HG02870 (cell line): ENCODE measurements at regions not wholly inside any gene's neighbourhood (a gene's known extent, or its start where the extent isn't known, plus 50 kb on each side); places are given as distances from the start of the nearest gene placed in this dataset.

Experiments
- ATAC-seq: cut with Tn5 transposase; IDR thresholded peaks from one replicate; pipeline ENCODE4 v1.9.1; 2021; ENCODE audit warnings: mild to moderate bottlenecking, moderate library complexity; ENCODE audit not compliant: unreplicated experiment

DNA sequence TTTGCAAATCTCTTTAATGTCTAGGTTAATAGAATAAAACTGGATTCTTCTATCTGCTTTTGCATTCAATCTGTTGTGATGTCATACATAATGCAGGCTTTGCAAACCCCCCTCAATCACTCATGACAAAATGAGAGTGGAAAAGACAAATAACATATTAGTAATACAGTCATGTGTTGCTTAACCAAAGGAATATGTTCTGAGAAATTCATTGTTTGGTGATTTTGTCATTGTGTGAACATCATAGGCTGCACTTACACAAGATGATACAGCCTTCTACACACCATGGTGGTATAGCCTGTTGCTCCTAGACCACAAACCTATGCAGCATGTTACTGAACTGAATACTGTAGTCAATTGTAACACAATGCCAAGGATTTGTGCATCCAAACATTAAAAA, 87.3 kb upstream of the SEC61G start:
- ATAC-seq, result no peak

DNA sequence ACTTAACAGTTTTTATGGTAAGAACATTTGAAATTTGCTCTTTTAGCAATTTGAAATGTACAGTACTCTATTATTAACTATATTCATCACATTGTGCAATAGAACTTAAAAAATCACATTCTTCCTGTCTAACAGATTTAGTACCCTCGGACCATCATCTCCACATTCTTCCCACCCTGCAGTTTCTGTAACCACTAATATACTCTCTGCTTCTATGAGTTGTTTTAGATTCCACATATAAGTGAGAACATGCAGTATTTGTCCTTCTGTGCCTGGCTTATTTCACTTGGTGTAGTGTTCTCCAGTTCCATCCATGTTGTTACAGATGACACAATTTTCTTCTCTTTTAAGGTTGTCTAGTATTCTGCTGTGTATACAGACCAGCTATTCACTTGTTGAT, 88.9 kb upstream of the SEC61G start:
- no peak for ATAC-seq

DNA sequence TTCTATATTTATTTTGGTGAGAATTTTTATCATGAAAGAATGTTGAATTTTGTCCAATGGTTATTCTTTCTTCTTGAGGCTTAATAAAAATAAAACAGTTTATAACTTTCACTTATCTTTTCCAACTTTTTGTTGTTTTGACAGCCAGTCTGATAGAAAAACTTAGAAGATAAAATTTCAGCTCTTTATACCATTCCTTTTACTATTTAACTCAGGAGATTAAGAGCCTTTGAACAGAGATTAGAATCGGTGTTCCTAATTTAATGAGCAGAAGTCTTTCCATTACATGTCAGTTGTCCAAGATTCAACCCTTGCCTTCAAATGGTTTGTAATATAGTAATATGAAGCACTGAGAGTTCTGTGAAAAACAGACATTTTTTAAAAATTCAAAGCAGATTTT, 97.8 kb upstream of the SEC61G start:
- ATAC-seq, result no peak

DNA sequence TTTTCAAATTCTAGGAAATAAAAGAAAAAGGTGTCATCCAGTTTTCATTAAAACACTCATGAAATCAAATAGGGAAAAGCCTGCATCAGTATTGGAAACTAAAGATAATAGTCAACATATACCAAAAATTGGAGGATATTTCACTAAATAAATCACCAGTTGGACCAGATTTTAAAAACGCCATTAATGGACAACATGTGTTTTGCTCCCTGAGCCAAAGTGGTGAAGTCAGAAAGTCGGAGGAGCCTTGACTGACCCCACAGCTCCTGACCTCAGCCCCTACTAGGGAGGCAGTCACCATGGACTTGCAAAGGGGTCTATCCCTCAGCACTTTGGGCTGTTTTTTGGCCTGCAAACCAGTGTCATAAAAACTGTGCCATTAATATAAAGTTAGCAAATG, 98.3 kb upstream of the SEC61G start:
- ATAC-seq, result no peak

DNA sequence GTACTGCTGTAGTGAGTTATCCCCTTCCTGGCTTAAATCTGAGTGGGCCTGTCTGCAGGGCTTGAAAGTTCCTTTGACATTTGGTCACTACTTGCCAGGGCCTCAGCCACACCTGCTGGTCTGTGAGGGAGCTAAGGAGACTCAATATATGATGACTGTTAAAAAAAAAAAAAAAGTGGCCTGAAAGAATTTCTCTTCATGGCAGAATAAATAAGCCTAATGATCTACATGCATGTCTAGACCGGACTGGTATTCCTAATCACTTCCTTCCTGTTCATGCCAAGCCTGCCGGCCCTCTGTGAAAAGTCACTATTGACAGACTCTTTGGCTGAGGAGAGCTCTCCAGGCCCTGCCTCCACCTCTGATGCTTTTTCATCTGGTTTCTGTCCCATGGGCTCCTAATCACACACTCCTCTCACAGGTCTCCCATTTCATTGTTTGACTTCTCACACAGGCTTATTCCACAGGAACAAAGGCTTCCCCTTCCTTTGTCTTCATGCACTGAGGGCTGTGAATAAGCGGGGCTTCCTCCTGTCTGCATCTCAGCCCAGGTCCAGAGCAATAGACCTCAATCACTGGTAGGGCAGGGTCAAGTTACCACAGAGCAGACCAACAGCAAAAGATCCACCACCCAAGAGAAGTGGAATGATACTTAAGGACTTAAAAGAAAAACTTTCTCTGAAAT, 99.1 kb upstream of the SEC61G start:
- ATAC-seq, result no peak

DNA sequence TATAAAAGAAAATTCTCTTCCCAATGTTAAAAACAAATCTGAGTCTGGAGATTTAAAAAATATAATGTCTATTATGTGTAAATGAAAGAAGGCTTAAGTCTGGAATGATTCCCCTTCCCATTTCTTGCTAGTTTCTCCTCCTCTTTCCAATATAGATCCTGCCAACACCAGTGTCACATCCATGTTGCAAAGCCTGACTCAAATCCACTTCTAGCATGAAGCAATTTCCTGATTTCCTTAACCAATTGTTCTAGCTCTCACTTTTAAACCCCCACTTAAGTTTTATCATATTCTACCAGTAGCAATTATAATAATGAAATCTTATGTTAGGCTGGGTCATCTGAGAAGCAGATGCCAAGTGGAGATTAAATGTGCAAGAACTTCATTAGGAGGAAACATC, 100.1 kb upstream of the SEC61G start:
- no peak for ATAC-seq

DNA sequence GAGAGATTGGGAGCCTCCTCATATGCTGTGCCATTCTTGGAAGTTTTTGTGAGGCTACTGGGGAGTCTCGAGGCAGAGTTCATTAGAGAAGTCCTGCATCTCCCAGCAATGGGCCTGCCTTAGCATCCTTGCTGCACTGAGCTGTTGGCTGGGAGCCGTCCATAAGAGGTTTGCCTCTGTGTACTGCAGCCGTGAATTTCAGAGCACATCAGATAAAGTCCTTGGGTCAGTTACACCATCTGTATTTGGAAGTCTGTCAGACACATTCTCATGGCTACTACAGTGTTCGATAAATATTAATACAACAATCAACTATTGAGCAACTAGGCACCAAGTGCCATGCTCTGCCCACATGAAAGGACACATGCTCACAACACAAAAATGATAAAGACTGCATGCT, 100.5 kb upstream of the SEC61G start:
- ATAC-seq, result no peak

DNA sequence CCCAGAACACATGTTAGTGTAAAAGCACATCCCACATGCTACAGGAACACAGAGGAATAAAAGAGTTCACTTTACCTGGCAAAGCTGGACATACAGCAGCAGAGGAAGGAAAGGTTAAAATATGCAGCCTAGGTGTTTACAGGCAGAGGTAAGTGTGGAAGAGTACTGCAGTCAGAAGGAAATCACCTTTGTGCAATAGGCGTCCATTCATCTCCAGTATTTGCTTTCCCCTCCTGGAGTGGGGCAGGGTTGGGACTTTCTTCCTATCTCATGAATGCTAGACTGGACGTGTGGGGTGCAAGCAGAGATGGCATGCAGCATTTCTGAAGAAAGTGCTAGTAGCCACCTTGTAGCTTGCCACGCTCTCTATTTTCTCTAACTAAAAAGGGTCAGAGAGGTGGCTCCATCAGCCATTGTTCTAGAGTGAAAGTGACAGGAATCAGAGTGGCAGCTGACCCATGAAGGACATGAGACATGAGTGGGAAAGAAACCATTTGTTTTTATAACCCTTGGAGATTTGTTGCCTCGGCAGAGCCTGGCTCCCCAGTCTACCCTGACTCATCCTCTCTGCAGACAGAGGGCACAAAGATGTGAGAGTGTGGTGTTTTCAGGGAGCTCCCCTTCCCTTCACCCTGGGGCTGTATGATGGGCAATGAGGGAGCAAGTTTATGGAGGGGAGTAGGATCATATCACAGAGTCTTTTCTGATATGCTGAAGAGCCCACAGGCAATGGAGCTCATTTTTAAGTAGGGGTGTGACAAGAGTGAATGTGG, 101.2 kb upstream of the SEC61G start:
- no peak for ATAC-seq

DNA sequence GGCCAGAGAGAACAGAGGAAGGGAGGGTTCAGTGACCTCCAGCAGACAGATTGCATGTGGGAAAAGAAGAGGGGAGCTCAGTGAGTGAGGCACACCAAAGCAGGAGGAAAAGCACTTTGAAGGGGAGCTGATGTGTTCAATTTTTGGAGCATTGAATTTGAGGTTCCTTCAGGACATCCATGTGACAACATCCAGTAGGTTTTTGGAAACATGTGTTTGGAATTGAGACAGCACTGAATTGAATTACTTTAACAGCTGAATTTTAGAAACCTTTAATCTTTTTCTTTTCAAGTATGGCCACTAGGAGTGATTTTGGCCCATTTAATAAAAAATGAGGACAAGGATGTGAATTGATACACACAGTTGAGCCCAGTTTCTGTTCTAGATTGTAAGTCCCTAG, 101.8 kb upstream of the SEC61G start:
- no peak for ATAC-seq

DNA sequence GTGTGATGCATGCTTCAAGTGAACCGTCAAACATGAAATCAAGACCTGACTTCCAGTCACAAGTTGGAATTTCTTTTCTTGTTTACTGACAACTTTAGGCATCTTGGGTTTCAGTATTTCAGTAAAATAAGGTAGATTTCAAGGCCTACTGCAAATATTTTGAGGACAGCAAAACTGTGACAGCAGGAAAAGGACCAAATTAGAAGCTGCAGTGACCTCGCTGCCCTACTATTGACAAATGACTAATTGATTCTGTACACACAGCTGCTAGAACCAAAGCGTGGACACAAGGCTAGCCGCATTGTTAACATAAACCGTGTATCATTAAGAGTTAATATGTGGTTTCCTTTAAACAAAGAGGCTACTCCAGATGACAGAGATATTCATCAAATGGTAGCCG, 105.7 kb upstream of the SEC61G start:
- no peak for ATAC-seq

DNA sequence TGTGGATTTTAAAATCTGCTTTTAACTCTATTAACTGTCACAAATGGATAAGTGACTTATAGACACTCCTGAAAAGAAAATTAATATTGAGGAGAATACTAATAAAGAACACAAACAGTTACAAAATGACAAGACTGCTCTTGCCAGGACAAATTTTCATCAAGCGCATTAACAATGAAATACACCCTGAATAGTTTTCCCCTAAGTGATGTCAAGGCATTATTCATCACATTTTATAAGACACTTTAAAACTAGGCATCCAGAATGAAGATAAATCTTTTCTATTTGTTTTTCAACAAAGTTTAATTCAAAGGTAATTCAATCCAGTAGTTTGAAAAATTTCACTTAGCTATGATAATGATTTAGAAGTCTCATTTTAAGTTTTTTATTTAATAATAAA, 110.5 kb upstream of the SEC61G start:
- no peak for ATAC-seq

DNA sequence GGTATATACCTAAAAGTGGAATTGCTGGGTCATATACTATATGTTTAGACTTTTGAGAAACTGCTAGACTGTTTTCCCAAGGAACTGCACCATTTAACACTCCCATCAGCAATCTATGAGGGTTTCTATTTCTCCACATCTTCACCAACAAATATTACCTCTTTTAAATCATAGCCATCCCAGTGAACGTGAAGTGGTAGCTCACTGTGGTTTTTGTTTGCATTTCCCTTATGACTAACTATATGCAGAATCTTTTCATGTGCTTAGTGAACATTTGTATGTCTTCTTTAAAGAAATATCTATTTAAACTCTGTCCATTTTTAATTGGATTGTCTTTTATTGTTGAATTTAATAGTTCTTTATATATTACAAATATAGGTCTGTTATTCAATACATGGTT, 115.8 kb upstream of the SEC61G start:
- ATAC-seq, result no peak

DNA sequence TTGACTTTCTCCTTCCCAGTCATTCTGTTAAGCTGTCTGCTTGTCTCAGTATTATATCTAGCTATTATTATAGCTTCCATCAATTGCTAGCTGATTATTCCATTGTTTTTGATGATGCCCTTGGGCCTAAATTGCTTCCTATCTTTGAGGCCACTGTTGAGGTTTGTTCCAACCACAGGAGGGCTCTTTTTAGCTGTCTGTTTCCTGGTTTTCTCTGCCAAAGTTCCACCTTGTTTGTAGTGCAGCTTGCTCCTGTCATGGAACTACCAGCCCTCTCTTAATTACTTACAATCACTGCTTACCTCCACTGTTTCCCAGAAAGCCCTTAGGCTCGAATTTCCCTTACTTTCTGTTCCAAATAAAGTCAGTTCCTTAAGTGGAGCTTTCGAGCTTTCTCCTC, 118.7 kb upstream of the SEC61G start:
- ATAC-seq, result no peak

DNA sequence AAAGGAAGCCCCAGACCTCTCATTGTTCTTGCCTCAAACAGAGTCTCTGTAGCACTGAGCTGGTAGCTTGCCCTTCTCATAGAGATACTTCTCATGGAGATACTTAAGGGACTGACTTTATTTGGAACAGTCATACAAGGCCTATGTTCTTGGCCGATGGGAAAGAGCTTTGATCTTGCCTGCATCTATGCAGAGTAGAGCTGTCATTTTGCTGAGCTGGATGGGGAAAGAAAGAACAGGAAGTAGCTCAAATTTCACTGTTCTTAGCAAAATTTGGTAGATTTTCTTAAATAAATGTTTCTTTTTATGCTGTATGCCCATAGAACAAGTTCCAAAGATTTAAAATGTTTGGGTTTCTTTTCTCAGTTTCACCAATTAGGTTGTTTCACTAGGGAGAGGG, 119.3 kb upstream of the SEC61G start:
- ATAC-seq, result no peak

DNA sequence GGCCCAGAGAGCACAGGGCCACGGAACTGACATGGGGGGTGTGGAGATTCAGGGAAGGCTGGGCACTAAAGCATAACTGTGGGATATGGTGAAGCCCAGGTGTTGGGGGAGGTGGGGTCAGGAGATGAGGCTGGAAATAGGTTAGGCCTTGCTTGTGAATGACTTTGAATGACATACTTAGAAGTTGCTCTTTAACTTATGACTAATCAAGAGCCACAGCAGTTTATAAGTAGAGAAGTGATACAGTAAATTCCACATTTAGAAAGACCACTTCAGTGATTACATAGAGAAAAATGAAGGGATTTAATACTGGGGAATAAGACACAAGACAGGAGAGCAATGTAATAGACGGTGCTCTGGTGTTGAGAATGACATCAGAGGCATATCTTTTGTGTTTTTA, 120.8 kb upstream of the SEC61G start:
- ATAC-seq, result no peak

DNA sequence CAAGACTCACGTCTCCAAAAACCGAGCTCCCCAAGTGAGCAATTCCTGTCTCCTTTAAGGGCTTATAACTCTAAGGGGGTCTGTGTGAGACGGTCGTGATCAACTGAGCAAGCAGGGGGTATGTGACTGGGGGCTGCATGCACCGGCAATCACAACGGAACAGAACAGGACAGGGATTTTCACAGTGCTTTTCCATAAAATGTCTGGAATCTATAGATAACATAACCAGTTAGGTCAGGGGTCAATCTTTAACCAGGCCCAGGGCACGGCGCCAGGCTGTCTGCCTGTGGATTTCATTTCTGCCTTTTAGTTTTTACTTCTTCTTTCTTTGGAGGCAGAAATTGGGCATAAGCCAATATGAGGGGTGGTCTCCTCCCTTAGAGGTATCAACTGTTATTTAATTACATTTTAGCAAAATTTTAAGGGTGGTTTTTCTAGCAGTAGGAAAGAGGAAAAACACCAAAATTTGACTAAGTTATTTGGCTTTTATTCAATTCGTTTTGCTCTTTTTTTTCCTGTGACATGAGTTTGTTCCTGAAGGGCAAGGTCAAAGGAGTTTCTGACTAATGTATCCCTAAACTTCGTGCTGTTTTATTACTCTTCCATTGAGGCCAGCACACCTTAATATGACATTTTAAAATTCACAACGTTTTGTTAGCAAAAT, 121.4 kb upstream of the SEC61G start:
- ATAC-seq, result no peak

DNA sequence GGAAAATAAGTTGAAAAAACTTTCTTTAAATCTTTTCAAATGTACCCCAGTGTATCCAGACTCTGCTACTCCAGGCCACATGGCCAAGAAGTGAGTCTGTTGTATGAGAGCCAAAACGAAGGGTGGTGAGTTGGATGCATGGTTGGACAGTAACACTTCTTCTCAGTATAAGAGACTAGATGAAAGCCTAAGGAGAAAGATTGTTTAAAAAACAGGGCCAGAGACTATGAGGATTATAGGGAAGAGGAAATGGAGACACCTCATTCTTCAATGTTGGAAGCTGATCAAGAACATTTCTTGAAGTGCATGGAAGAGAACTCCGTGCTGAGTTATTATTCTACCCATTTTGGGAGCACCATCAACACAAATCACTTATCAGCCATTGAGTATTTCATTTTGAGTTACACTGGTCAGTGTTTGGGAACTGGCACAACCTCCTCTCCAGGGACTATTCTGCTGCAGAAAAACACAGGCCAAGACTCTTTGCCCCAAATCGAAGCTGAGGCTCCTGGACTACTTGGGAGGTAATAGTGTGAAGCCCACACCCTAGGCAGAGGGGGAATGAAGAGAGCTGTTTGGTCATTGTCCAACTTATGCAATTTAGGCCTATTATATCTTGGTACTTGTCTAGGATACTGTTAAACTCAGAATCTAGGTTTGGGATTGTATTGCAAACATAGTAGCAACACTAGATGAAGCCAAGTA, 123.0 kb upstream of the SEC61G start:
- ATAC-seq, result no peak

DNA sequence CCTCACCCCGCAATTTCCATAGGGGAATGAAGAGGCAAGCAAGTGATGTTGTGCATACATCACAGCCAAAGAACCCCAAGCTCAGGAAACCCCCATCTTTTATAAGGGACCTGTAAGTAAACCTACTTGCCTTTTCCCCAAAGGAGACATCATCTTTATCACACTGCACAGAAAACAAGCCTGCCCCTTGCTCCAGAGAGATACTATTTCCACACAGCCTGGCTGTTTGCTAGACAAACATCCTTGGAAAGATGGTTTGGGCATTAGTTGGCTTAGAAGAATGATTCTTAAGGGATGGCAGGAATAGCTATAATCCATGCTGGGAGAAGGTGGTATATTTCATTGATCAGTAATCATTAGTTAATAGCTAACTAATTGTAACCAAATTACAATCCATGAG, 123.7 kb upstream of the SEC61G start:
- no peak for ATAC-seq

DNA sequence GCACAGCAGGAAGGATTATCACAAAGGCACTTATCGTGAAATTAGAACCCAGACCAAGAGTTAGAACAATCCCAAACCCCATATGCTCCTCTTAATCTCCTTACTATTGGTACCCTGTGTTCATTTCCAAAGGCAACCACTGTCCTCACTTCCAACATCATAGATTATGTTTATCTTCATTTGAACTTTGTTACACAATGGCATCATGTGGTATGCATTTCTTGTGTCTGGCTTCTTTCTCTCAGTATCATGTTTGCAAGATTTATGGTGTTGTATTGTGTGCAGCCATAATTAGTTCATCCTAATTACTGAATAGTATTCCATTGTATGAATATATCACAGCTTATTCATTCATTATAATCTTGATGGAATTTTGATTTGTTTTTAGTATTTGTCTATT, 124.6 kb upstream of the SEC61G start:
- no peak for ATAC-seq

DNA sequence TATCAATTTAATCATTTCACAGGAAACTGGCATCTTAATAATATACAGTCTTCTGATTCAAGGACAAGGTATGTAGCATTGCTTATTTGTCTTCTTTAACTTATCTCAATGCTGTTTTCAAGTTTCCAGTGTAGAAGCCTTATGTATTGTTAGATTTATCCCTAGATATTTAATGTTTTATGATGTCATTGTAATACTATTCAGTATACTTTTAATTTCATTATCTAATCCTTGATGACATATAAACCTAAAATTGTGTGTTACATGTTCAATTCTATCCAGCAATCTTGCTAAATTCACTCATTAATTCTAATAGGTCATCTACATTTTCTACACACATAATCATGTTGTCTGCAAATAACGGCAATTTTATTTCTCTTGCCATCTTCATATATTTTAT, 126.3 kb upstream of the SEC61G start:
- no peak for ATAC-seq

DNA sequence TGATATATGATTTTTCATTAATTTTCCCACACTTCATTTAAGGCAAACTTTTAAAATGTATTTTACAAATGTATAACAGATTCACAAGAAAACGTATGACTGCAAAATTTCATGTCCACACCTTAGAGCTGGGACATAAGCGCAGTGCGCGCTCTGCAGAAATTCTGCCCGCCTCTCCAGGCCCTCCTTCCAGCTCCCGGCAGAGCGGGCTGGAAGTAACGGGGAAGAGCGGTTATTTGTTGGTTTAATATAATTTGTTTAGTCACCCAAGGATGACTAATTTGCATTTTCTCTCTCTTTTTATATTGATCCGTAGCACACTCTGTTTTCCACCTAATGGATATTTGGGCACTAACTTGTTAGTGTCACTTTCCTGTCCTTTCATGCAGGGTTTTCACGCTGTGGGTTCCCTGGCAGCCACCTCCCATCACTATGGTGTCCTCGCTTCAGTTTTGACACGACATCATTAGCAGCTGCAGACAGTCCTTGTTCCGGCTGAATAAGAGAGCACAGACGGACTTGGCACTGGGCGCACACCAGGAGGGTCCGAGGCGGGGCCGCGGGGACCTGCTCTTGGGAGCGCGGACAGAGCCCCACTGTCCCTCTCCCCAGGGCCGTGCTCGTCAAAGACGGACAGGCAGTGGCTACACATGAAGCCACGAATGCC, 129.2 kb upstream of the SEC61G start:
- ATAC-seq, result no peak
